Keratinocyte (primary cell): ENCODE measurements at regions not wholly inside any gene's neighbourhood (a gene's known extent, or its start where the extent isn't known, plus 50 kb on each side); places are given as distances from the start of the nearest gene placed in this dataset.

Experiments used
- DNase-seq: peaks from one replicate; pipeline ENCODE4 v3.0.0-alpha.2; 2011; ENCODE audit warnings: low read depth, missing footprints, low spot score
- FAIRE-seq: peaks from 2 replicates; lab custom pipeline; 2011; peaks lifted over from hg19 to GRCh38; lab: Jason Lieb, UNC
- H2AFZ ChIP-seq: 2 replicates; pipeline ENCODE4 v1.6.0; 2012; ENCODE audit warnings: low read length, control low read depth, inconsistent platforms; ENCODE audit not compliant: control insufficient read depth
- H3K27ac ChIP-seq: 2 replicates; pipeline ENCODE4 v1.5.1; 2011; ENCODE audit warnings: low read length; ENCODE audit not compliant: control insufficient read depth, insufficient read depth
- H3K27me3 ChIP-seq: 3 replicates; pipeline ENCODE4 v1.6.0; 2011; ENCODE audit warnings: low read length; ENCODE audit not compliant: control insufficient read depth, insufficient read depth; ENCODE audit errors: extremely low read depth
- H3K36me3 ChIP-seq, 2 experiments: 2 replicates in 1 of 2; 3 replicates in 1 of 2; pipeline ENCODE4 v1.5.1; 2011; ENCODE audit warnings: low read length in 2 of 2, mild to moderate bottlenecking in 1 of 2; ENCODE audit not compliant: control insufficient read depth in 2 of 2, insufficient read depth in 2 of 2; ENCODE audit errors: extremely low read depth in 1 of 2
- H3K4me1 ChIP-seq: 3 replicates; pipeline ENCODE4 v1.5.1; 2011; ENCODE audit warnings: low read length; ENCODE audit not compliant: control insufficient read depth, insufficient read depth; ENCODE audit errors: extremely low read depth
- H3K4me2 ChIP-seq: 3 replicates; pipeline ENCODE4 v1.6.0; 2011; ENCODE audit warnings: low read depth, low read length; ENCODE audit not compliant: control insufficient read depth, insufficient read depth; ENCODE audit errors: extremely low read depth
- H3K4me3 ChIP-seq, 3 experiments: fragments of 200-600 bp in 1 of 3; sonication (generic) in 1 of 3; 2 replicates in 2 of 3; 3 replicates in 1 of 3; pipeline ENCODE4 v1.5.1; 2011 to 2016; ENCODE audit warnings: low read length in 3 of 3, mild to moderate bottlenecking in 3 of 3, control low read depth in 2 of 3, inconsistent platforms in 1 of 3, low read depth in 1 of 3, mixed read lengths in 1 of 3, mixed run types in 1 of 3, moderate library complexity in 1 of 3; ENCODE audit not compliant: control insufficient read depth in 2 of 3, insufficient read depth in 2 of 3; ENCODE audit errors: extremely low read depth in 1 of 3
- H3K79me2 ChIP-seq: 2 replicates; pipeline ENCODE4 v1.6.0; 2012; ENCODE audit warnings: low read length; ENCODE audit not compliant: control insufficient read depth, insufficient read depth
- H3K9ac ChIP-seq: 3 replicates; pipeline ENCODE4 v1.6.0; 2011; ENCODE audit warnings: low read length; ENCODE audit not compliant: control insufficient read depth, insufficient read depth; ENCODE audit errors: extremely low read depth
- H3K9me1 ChIP-seq: 3 replicates; pipeline ENCODE4 v1.6.0; 2011; ENCODE audit warnings: low read length; ENCODE audit not compliant: control insufficient read depth, insufficient read depth; ENCODE audit errors: extremely low read depth
- H3K9me3 ChIP-seq: 2 replicates; pipeline ENCODE4 v1.5.1; 2012; ENCODE audit warnings: low read depth, low read length; ENCODE audit not compliant: control insufficient read depth
- H4K20me1 ChIP-seq: 3 replicates; pipeline ENCODE4 v1.6.0; 2011; ENCODE audit warnings: low read length; ENCODE audit not compliant: control insufficient read depth, insufficient read depth; ENCODE audit errors: extremely low read depth
- EZH2 ChIP-seq: IDR thresholded peaks from one replicate; pipeline ENCODE4 v1.6.1; 2012; ENCODE audit warnings: inconsistent platforms, mild to moderate bottlenecking, low read length, moderate library complexity
- dilution Hi-C: fragments of 300-500 bp; cut with MboI; formaldehyde crosslinking; loops from one replicate; pipeline ENCODE4 v1.7.0; 2020; ENCODE audit warnings: low sequenced_read_pairs; ENCODE audit not compliant: extremely low pct_ligation_motif_present
- TF ChIP-seq, protein P1 (sequence below), 3 experiments: IDR thresholded peaks in 1 of 3; conservative IDR thresholded peaks in 1 of 3; optimal IDR thresholded peaks in 1 of 3; 2 replicates in 2 of 3; 3 replicates in 1 of 3; pipeline versions ENCODE3 to v1.5.1; 2011; ENCODE audit warnings: low read length in 3 of 3, mild to moderate bottlenecking in 3 of 3, moderate library complexity in 2 of 3, control low read depth in 1 of 3, inconsistent platforms in 1 of 3; ENCODE audit not compliant: insufficient read depth in 2 of 3; ENCODE audit errors: extremely low read depth in 1 of 3

DNA sequence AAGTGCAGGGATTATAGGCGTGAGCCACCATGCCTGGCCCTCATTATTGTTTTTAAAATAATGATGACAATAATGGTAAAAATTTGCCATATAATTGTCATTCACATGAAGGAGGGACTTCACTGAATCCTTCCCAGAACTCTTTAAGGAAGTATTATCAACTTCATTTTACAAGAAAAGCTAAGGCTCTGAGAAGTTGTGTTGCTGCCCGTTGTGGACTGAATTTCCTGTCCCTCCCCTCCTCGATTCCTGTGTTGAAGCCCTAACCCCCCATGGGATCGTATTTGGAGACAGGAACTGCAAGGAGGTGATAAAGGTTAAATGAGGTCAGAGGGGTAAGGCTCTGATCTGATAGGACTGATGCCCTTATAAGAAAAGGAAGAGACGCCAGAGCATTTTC, 458.0 kb downstream of the HAPSTR1 start:
- Histone ChIP-seq H3K9me1 (no peaks in the 10 kb centered on the region), H3K27ac (no peak overlapping the region), H3K4me3 (no peak overlapping the region), H3K4me1 (no peaks in the 10 kb centered on the region), H3K9ac (no peak overlapping the region), H2AFZ (no peak overlapping the region), H3K4me2 (no peak overlapping the region), H4K20me1 (no peaks in the 10 kb centered on the region), H3K9me3 (peaks cover 2% of the 10 kb centered on the region), H3K27me3 (no peaks in the 10 kb centered on the region), H3K36me3 (no peaks in the 10 kb centered on the region), H3K79me2 (no peaks in the 10 kb centered on the region)
- no peak for TF ChIP-seq EZH2
- TF ChIP-seq, protein P1, sequence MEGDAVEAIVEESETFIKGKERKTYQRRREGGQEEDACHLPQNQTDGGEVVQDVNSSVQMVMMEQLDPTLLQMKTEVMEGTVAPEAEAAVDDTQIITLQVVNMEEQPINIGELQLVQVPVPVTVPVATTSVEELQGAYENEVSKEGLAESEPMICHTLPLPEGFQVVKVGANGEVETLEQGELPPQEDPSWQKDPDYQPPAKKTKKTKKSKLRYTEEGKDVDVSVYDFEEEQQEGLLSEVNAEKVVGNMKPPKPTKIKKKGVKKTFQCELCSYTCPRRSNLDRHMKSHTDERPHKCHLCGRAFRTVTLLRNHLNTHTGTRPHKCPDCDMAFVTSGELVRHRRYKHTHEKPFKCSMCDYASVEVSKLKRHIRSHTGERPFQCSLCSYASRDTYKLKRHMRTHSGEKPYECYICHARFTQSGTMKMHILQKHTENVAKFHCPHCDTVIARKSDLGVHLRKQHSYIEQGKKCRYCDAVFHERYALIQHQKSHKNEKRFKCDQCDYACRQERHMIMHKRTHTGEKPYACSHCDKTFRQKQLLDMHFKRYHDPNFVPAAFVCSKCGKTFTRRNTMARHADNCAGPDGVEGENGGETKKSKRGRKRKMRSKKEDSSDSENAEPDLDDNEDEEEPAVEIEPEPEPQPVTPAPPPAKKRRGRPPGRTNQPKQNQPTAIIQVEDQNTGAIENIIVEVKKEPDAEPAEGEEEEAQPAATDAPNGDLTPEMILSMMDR (optimal IDR thresholded peaks at IDR 0.05 in 1 of 3, IDR thresholded peaks at IDR 0.05 in 1 of 3, conservative IDR thresholded peaks at IDR 0.05 in 1 of 3; ENCODE audit: extremely low read depth in 1 of 3, insufficient read depth in 2 of 3, low read length in 3 of 3): no peak
- no peak for DNase-seq
- FAIRE-seq: no peak
- dilution Hi-C loops: no loop called here

DNA sequence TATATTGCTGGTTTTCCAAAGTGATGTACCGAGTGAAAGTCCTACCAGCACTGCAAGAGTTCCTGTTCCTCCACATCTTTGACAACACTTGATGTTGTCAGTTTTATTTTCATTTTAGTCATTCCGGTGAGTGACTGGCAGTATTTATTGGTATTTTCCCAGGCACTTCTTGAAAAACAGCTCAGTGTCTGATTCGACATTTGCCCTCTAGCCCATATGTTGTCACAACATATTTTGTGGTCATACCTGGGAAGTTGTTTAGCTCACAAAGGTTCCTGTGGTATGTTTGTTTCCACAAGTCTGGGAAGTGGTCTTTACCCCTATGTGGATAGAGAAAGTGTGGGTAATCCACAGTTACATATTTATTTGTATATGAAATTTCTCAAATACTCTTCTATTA, 463.6 kb downstream of the HAPSTR1 start:
- Histone ChIP-seq H3K36me3 (no peaks in the 10 kb centered on the region), H3K4me3 (no peak overlapping the region), H3K9me1 (no peaks in the 10 kb centered on the region), H3K27ac (no peak overlapping the region), H3K9me3 (peaks cover 2% of the 10 kb centered on the region), H3K9ac (no peak overlapping the region), H4K20me1 (no peaks in the 10 kb centered on the region), H3K4me2 (no peak overlapping the region), H2AFZ (no peak overlapping the region), H3K4me1 (no peaks in the 10 kb centered on the region), H3K27me3 (no peaks in the 10 kb centered on the region), H3K79me2 (no peaks in the 10 kb centered on the region)
- FAIRE-seq: no peak
- no peak for TF ChIP-seq EZH2
- TF ChIP-seq, protein P1 (optimal IDR thresholded peaks at IDR 0.05 in 1 of 3, IDR thresholded peaks at IDR 0.05 in 1 of 3, conservative IDR thresholded peaks at IDR 0.05 in 1 of 3; ENCODE audit: extremely low read depth in 1 of 3, insufficient read depth in 2 of 3, low read length in 3 of 3): no peak
- DNase-seq: no peak
- dilution Hi-C loops: no loop called here
